ENCODE measurements at regions not wholly inside any gene's neighbourhood (a gene's known extent, or its start where the extent isn't known, plus 50 kb on each side); places are given as distances from the start of the nearest gene placed in this dataset.

DNA sequence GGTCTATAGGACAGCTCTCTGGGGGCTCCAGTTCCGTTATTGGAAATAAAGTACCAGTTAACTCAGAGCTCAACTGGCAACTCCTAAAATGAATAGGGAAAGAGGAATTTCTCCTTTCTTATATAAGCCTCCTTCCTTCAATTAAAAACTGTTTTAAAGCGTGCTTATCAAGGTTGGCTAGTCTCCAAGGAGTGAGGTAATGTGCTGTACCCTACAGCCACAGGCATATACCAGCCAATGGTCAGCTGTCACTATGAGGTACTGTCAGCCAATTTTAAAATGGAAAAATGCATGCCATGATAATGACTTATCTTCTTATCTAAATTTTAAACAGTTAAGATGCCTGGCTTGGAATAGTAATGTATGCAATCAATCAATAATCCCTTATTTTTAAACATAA, 76.2 kb downstream of the PLCE1 start:
- TF ChIP-seq, protein P1, sequence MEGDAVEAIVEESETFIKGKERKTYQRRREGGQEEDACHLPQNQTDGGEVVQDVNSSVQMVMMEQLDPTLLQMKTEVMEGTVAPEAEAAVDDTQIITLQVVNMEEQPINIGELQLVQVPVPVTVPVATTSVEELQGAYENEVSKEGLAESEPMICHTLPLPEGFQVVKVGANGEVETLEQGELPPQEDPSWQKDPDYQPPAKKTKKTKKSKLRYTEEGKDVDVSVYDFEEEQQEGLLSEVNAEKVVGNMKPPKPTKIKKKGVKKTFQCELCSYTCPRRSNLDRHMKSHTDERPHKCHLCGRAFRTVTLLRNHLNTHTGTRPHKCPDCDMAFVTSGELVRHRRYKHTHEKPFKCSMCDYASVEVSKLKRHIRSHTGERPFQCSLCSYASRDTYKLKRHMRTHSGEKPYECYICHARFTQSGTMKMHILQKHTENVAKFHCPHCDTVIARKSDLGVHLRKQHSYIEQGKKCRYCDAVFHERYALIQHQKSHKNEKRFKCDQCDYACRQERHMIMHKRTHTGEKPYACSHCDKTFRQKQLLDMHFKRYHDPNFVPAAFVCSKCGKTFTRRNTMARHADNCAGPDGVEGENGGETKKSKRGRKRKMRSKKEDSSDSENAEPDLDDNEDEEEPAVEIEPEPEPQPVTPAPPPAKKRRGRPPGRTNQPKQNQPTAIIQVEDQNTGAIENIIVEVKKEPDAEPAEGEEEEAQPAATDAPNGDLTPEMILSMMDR (IDR thresholded peaks at IDR 0.05; ENCODE audit: control extremely low read depth, extremely low read depth, low read depth, missing control alignments) = no peak
- no peak for DNase-seq (ENCODE audit: extremely low spot score)
- ChIA-PET CTCF (no interaction called here), POLR2A (no interaction called here)

- ChIA-PET POLR2A (no interaction called here), CTCF (interaction anchor here (1.5 kb wide), 1 partner anchor 23 kb away, joined by 3 read pairs; no protein-coding TSS in a partner anchor)
- no peak for DNase-seq (ENCODE audit: extremely low spot score)
- TF ChIP-seq, protein P1 (IDR thresholded peaks at IDR 0.05; ENCODE audit: control extremely low read depth, extremely low read depth, low read depth, missing control alignments) = no peak
These were observed 80.7 kb downstream of the PLCE1 start for GRCh38 chr10:94074462-94074861.

DNA sequence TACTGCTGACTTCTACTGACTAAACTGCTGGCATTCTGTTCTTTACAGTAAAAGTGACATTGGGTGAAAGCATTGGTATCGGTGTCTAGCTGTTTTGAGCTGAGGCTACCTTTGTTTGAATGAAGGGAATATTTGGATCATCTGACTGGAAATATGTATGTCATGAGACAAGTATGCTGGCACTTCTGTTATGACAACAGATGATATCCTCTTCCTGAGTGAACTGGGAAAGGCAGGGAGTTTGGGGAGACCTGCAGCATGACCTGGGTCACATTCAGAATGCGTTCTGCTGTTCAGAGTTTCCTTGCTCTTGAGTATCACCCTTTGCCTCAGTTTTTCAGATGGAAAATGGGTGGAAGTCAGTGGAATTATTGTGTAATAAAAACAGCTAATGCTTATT, 81.8 kb downstream of the PLCE1 start:
- TF ChIP-seq, protein P1 (IDR thresholded peaks at IDR 0.05; ENCODE audit: control extremely low read depth, extremely low read depth, low read depth, missing control alignments) = no peak
- DNase-seq (ENCODE audit: extremely low spot score) = no peak
- POLR2A ChIA-PET = no interaction called here
- CTCF ChIA-PET = interaction anchor here (1.5 kb wide), 1 partner anchor 22 kb away, joined by 3 read pairs; no protein-coding TSS in a partner anchor

- ChIA-PET POLR2A (no interaction called here), CTCF (no interaction called here)
- DNase-seq (ENCODE audit: extremely low spot score) = no peak
- TF ChIP-seq, protein P1 (IDR thresholded peaks at IDR 0.05; ENCODE audit: control extremely low read depth, extremely low read depth, low read depth, missing control alignments) = no peak
These were observed 82.7 kb downstream of the PLCE1 start for GRCh38 chr10:94076325-94076841.

- CTCF ChIA-PET = no interaction called here
- POLR2A ChIA-PET = no interaction called here
- DNase-seq (ENCODE audit: extremely low spot score) = no peak
- TF ChIP-seq, protein P1 (IDR thresholded peaks at IDR 0.05; ENCODE audit: control extremely low read depth, extremely low read depth, low read depth, missing control alignments) = no peak
These were observed 83.3 kb downstream of the PLCE1 start for GRCh38 chr10:94077042-94077441.

GRCh38 chr10:94080108-94080507, 86.4 kb downstream of the PLCE1 start:
- no peak for DNase-seq (ENCODE audit: extremely low spot score)
- TF ChIP-seq, protein P1 (IDR thresholded peaks at IDR 0.05; ENCODE audit: control extremely low read depth, extremely low read depth, low read depth, missing control alignments) = no peak
- ChIA-PET CTCF (interaction anchor here (1.1 to 1.3 kb wide), 3 partner anchors 9 to 23 kb away, joined by 3 read pairs; no protein-coding TSS in a partner anchor), POLR2A (no interaction called here)

All from GM10248 (cell line).